Heart left ventricle (tissue), 16 donors: ENCODE measurements at regions not wholly inside any gene's neighbourhood (a gene's known extent, or its start where the extent isn't known, plus 50 kb on each side); places are given as distances from the start of the nearest gene placed in this dataset.

Source experiments
- ATAC-seq, 4 donors: fragments of 200-7000 bp; cut with Tn5 transposase; one replicate each; pipeline ENCODE4 v1.9.1; 2020 to 2022; ENCODE audit warnings: moderate library complexity in 4 of 4, mild to moderate bottlenecking in 3 of 4, moderate number of reproducible peaks in 1 of 4
- DNase-seq, 5 donors: peaks; one replicate each; pipeline ENCODE4 v3.0.0-alpha.2; 2020
- H3K27ac ChIP-seq, 12 donors: fragments of 200-600 bp; sonication (generic) in 4 of 12; one replicate each; pipeline versions ENCODE4 v1.5.0 to v1.8.0; 2016 to 2022; ENCODE audit warnings: mild to moderate bottlenecking in 2 of 12
- H3K27me3 ChIP-seq, 9 donors: fragments of 200-600 bp; sonication (generic) in 2 of 9; one replicate each; pipeline versions ENCODE4 v1.5.1 to v1.8.0; 2016 to 2022; ENCODE audit warnings: mild to moderate bottlenecking in 3 of 9
- H3K36me3 ChIP-seq, 9 donors: fragments of 200-600 bp; sonication (generic) in 2 of 9; one replicate each; pipeline versions ENCODE4 v1.5.0 to v1.8.0; 2018 to 2022; ENCODE audit warnings: mild to moderate bottlenecking in 2 of 9
- H3K4me1 ChIP-seq, 12 donors: fragments of 200-600 bp; sonication (generic) in 4 of 12; one replicate each; pipeline versions ENCODE4 v1.5.0 to v1.8.0; 2016 to 2022; ENCODE audit warnings: mild to moderate bottlenecking in 3 of 12
- H3K4me3 ChIP-seq, 12 donors: fragments of 200-600 bp; sonication (generic) in 4 of 12; one replicate each; pipeline versions ENCODE4 v1.5.0 to v1.8.0; 2017 to 2022; ENCODE audit warnings: mild to moderate bottlenecking in 9 of 12, moderate library complexity in 4 of 12
- H3K9me3 ChIP-seq, 12 donors: fragments of 200-600 bp; sonication (generic) in 4 of 12; one replicate each; pipeline versions ENCODE4 v1.5.0 to v1.8.0; 2016 to 2022; ENCODE audit warnings: mild to moderate bottlenecking in 1 of 12
- CTCF ChIP-seq, 12 donors: fragments of 200-600 bp; sonication (generic) in 4 of 12; IDR thresholded peaks; one replicate each; pipeline versions ENCODE4 v1.5.0 to v1.8.0; 2018 to 2022; ENCODE audit warnings: antibody characterized with exemption in 12 of 12, mild to moderate bottlenecking in 5 of 12
- POLR2A ChIP-seq, 2 donors: fragments of 450-650 bp; IDR thresholded peaks; one replicate each; pipeline ENCODE4 v1.6.1; 2017; ENCODE audit warnings: antibody characterized with exemption in 2 of 2, mild to moderate bottlenecking in 2 of 2, moderate library complexity in 2 of 2
- WGBS, 4 donors: extraction: QIAGEN DNeasy Blood & Tissue Kit in 2 of 4; methylation state at CpG; one replicate each; pipeline versions ENCODE4 v1.1.5 to v1.1.7; 2013 to 2018; 5-methylcytosine and 5-hydroxymethylcytosine counted together
- intact Hi-C, 10 donors: fragments of 100-400 bp; cut with DNase I; formaldehyde crosslinking; loops; one replicate each; pipeline versions ENCODE4 v1.11.1 to v1.14.2; 2022
- donor health status: ischemic (EF 13 %, LVEDD 7.1; RV severe dilation, severe dysfunction).
- donor health status: healthy with polysubstance abuse.
- donor health status: DM: no; HTN: yes; CAD: no.
- donor health status: DM: no; HTN: no; CAD: no.
- donor health status: ischemic (EF 25% LVEDD 6.9; RV normal size, moderate dysfunction).
- donor health status: ischemic (EF 25% LVEDD 5.7; RV mildly dilated, moderate dysfunction).
- donor health status: healthy.
- donor health status: DM: yes; HTN: yes; CAD: no.
- donor health status: ischemic (EF 35%, LVEDD 5.7; RV mildly dilated, moderate dysfunction).
- donor health status: nonischemic (EF 11% LVEDD 7.7; RV severe dilation, severe dysfunction).
- donor health status: DM: yes; HTN: yes; CAD: no.
- donor health status: PGD.
- donor health status: ischemic (EF 29% LVEDD 5.4; RV normal size, mild dysfunction).
- donor health status: nonischemic (EF 23%, LVEDD 6.1; RV moderate dilation, normal function).

DNA sequence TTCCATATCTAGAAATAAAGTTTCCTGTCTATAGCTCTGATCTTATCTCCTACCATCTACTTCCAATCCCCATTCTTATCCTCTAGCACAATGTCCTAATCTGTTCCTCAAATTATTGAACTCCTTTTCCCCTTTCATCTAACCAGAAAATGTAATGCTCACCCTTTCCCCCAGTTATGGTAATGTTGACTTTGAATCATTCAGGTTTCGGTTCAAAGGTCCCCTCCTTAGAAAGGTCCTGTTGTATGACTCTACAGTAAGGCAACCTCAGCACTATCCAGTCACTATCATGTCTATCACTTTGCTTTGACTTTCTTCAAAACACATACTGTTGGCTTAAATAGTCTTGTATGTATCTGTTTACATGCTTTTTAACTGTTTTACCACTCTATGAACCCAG is 264.2 kb upstream of the PCDH15 start:
- TF ChIP-seq POLR2A (IDR thresholded peaks at IDR 0.05) (no peak), CTCF (IDR thresholded peaks at IDR 0.05) (no peak)
- DNase-seq (no peak), ATAC-seq (no peak)
- no peaks in the 10 kb centered on the region for H3K36me3 ChIP-seq
- H3K27ac ChIP-seq, result no peak overlapping the region
- no peaks in the 10 kb centered on the region for H3K27me3 ChIP-seq
- 78 to 84% (median 82%) methylated on average over 1 of the region's 1 CpG for WGBS, 4 donors
- intact Hi-C loops, result no loop called here
- H3K4me3 ChIP-seq, result no peak overlapping the region
- peaks cover 0 to 3% (median 0%) of the 10 kb centered on the region in 12 donors for H3K9me3 ChIP-seq
- H3K4me1 ChIP-seq, result no peaks in the 10 kb centered on the region

- H3K36me3 ChIP-seq, result no peaks in the 10 kb centered on the region
- intact Hi-C loops, result no loop called here
- H3K4me1 ChIP-seq, result no peaks in the 10 kb centered on the region
- no peak for DNase-seq
- H3K27ac ChIP-seq, result no peak overlapping the region
- no peaks in the 10 kb centered on the region for H3K27me3 ChIP-seq
- no peak overlapping the region for H3K4me3 ChIP-seq
- TF ChIP-seq POLR2A (IDR thresholded peaks at IDR 0.05) (no peak), CTCF (IDR thresholded peaks at IDR 0.05) (no peak)
- peaks cover 0 to 3% (median 0%) of the 10 kb centered on the region in 12 donors for H3K9me3 ChIP-seq
- no peak for ATAC-seq
Observed at GRCh38 chr10:55063811-55064210, 262.8 kb upstream of the PCDH15 start.

DNA sequence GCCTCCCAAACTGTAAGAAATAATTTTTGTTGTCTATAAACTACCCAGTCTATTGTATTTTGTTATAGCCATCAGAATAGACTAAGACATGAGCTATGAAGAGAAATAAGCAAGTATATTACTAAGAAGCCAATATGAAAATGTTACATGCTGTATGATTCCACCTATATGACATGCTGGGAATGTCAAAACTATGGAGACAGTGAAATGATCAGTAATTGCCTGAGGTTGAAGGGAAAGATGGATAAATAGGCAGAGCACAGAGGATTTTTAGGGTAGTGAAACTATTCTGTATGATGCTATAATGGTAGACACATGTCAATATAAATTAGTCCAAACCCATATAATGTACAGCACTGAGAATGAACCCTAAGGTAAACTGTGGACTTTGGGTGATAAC is 261.3 kb upstream of the PCDH15 start:
- H3K36me3 ChIP-seq, result no peaks in the 10 kb centered on the region
- ATAC-seq, result no peak
- H3K4me1 ChIP-seq, result no peaks in the 10 kb centered on the region
- H3K27me3 ChIP-seq, result no peaks in the 10 kb centered on the region
- TF ChIP-seq CTCF (IDR thresholded peaks at IDR 0.05) (no peak), POLR2A (IDR thresholded peaks at IDR 0.05) (no peak)
- DNase-seq, result no peak
- no peak overlapping the region for H3K4me3 ChIP-seq
- peaks cover 0 to 3% (median 0%) of the 10 kb centered on the region in 12 donors for H3K9me3 ChIP-seq
- intact Hi-C loops, result no loop called here
- H3K27ac ChIP-seq, result no peak overlapping the region

DNA sequence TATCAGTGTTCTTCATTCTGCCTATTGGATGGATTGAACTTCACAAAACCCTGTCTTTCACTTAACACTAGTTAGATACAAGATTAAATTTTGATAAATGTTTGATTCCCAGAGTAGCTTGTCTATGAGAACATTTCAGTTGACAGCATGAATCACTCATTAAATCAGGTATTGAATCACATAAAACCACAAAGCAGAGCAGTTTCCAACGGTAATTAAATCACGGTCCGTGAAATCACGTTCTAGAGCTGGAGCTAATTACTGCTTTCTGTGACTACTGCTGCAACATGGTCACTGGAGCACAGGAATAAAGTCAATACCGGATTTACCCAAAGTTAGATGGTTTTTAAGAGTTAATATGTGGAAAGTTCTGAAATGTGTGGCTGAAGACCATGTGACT is 257.8 kb upstream of the PCDH15 start:
- H3K27me3 ChIP-seq, result no peaks in the 10 kb centered on the region
- DNase-seq, result no peak
- WGBS, 4 donors, result 83 to 91% (median 88%) methylated on average over 5 of the region's 5 CpGs

More for the DNA sequence above, 257.8 kb upstream of the PCDH15 start:
- TF ChIP-seq POLR2A (IDR thresholded peaks at IDR 0.05), result no peak
- TF ChIP-seq CTCF (IDR thresholded peaks at IDR 0.05), result no peak
- Histone ChIP-seq H3K27ac (no peak overlapping the region), H3K36me3 (no peaks in the 10 kb centered on the region), H3K4me1 (no peaks in the 10 kb centered on the region), H3K9me3 (no peaks in the 10 kb centered on the region), H3K4me3 (no peak overlapping the region)
- intact Hi-C loops, result no loop called here
- no peak for ATAC-seq
